HCT116 (cell line): ENCODE measurements at regions not wholly inside any gene's neighbourhood (a gene's known extent, or its start where the extent isn't known, plus 50 kb on each side); places are given as distances from the start of the nearest gene placed in this dataset.

Experiments
- ATAC-seq: fragments of 200-7000 bp; cut with Tn5 transposase; 2 replicates; pipeline ENCODE4 v1.9.1; 2020; ENCODE audit warnings: mild to moderate bottlenecking, moderate library complexity
- BruUV-seq: library from RNA; stranded (reverse); fragments of 400-500 nt; replicated peaks from 2 replicates; lab custom pipeline; 2021; lab: Mats Ljungman, UMichigan
- CTCF ChIA-PET: fragments of 300-600 bp; sonication (Branson Sonifier 250); formaldehyde crosslinking; loops from one replicate; lab custom pipeline; 2021; ENCODE audit warnings: antibody characterized with exemption; lab: Charles Lee
- POLR2A ChIA-PET: fragments of 300-600, 350-600 bp; sonication (Branson Sonifier 250); formaldehyde crosslinking; loops from one replicate; lab custom pipeline; 2021; ENCODE audit warnings: antibody characterized with exemption; lab: Charles Lee
- RAD21 ChIA-PET, 2 experiments: fragments of 300-600 bp; sonication (Branson Sonifier 250); formaldehyde crosslinking; loops; one replicate each; lab custom pipeline; 2023; ENCODE audit warnings: low total read pairs in 2 of 2; ENCODE audit not compliant: uncharacterized antibody in 2 of 2, unreplicated experiment in 2 of 2, low non-redundant PET in 1 of 2; lab: Charles Lee
- DNase-seq: peaks from one replicate; pipeline ENCODE4 v3.0.0-alpha.2; 2010; ENCODE audit warnings: low read depth, low spot score
- H2AFZ ChIP-seq: fragments of 200-600 bp; shearing (Covaris generic), sonication (generic); 2 replicates; pipeline ENCODE4 v1.6.1; 2017; ENCODE audit warnings: low read depth, mixed run types, mixed read lengths, antibody characterized with exemption, low read length; ENCODE audit not compliant: poor library complexity, severe bottlenecking
- H3K27ac ChIP-seq: 2 replicates; pipeline ENCODE4 v1.5.1; 2012; ENCODE audit warnings: low read depth, low read length
- H3K27me3 ChIP-seq: fragments of 200-600 bp; sonication (generic); 2 replicates; pipeline ENCODE4 v1.6.1; 2016; ENCODE audit warnings: mixed run types, low read length, mixed read lengths; ENCODE audit not compliant: insufficient read depth
- H3K36me3 ChIP-seq, 2 experiments: fragments of 200-500 bp in 1 of 2; fragments of 200-600 bp in 1 of 2; sonication (Bioruptor generic) in 1 of 2; sonication (generic) in 1 of 2; 2 replicates each; pipeline versions ENCODE4 v1.5.1 to v1.6.1; 2014 to 2016; ENCODE audit warnings: low read length in 2 of 2, inconsistent platforms in 1 of 2, mixed read lengths in 1 of 2, mixed run types in 1 of 2; ENCODE audit not compliant: insufficient read depth in 2 of 2, control insufficient read depth in 1 of 2
- H3K4me1 ChIP-seq, 2 experiments: fragments of 200-600 bp in 1 of 2; sonication (generic) in 1 of 2; 2 replicates each; pipeline versions ENCODE4 v1.5.1 to v1.6.1; 2012 to 2017; ENCODE audit warnings: low read length in 2 of 2, inconsistent platforms in 1 of 2, mild to moderate bottlenecking in 1 of 2, mixed read lengths in 1 of 2, mixed run types in 1 of 2, moderate library complexity in 1 of 2; ENCODE audit not compliant: insufficient read depth in 2 of 2, control insufficient read depth in 1 of 2
- H3K4me2 ChIP-seq: fragments of 200-600 bp; sonication (generic); 2 replicates; pipeline ENCODE4 v1.6.1; 2017; ENCODE audit warnings: mixed run types, low read length, mixed read lengths
- H3K4me3 ChIP-seq, 2 experiments: fragments of 200-600 bp in 1 of 2; sonication (generic) in 1 of 2; replicated peaks in 1 of 2; 2 replicates each; pipeline ENCODE4 v1.5.1; 2011 to 2016; ENCODE audit warnings: low read length in 2 of 2, control low read depth in 1 of 2, low read depth in 1 of 2, mild to moderate bottlenecking in 1 of 2, mixed read lengths in 1 of 2, mixed run types in 1 of 2
- H3K79me2 ChIP-seq: fragments of 200-600 bp; sonication (generic); 2 replicates; pipeline ENCODE4 v1.6.1; 2017; ENCODE audit warnings: mild to moderate bottlenecking, mixed run types, low read length, moderate library complexity, mixed read lengths; ENCODE audit not compliant: insufficient read depth
- H3K9ac ChIP-seq: fragments of 200-600 bp; sonication (generic); 2 replicates; pipeline ENCODE4 v1.6.1; 2016; ENCODE audit warnings: low read length, mixed read lengths
- H3K9me2 ChIP-seq: fragments of 200-600 bp; sonication (generic), shearing (Covaris generic); 2 replicates; pipeline ENCODE4 v1.6.1; 2017; ENCODE audit warnings: mixed run types, mild to moderate bottlenecking, moderate library complexity; ENCODE audit not compliant: insufficient read depth
- H3K9me3 ChIP-seq, 2 experiments: fragments of 200-500 bp in 1 of 2; fragments of 200-600 bp in 1 of 2; sonication (Bioruptor generic) in 1 of 2; sonication (generic) in 1 of 2; 2 replicates each; pipeline ENCODE4 v1.6.1; 2014 to 2017; ENCODE audit warnings: low read length in 2 of 2, mixed read lengths in 2 of 2, inconsistent platforms in 1 of 2, low read depth in 1 of 2, mild to moderate bottlenecking in 1 of 2, mixed run types in 1 of 2, moderate library complexity in 1 of 2; ENCODE audit not compliant: control insufficient read depth in 1 of 2, insufficient read depth in 1 of 2
- H4K20me1 ChIP-seq: fragments of 200-600 bp; sonication (generic), shearing (Covaris generic); 2 replicates; pipeline ENCODE4 v1.6.1; 2017; ENCODE audit warnings: mixed run types, mild to moderate bottlenecking, moderate library complexity; ENCODE audit not compliant: insufficient read depth
- ATF3 ChIP-seq: IDR thresholded peaks from 2 replicates; pipeline ENCODE4 v1.6.1; 2012
- CEBPB ChIP-seq: IDR thresholded peaks from 2 replicates; pipeline ENCODE4 v1.6.1; 2012; ENCODE audit warnings: low read depth
- EGR1 ChIP-seq: IDR thresholded peaks from 2 replicates; pipeline ENCODE4 v1.6.1; 2012; ENCODE audit warnings: low read depth
- ELF1 ChIP-seq: IDR thresholded peaks from 2 replicates; pipeline ENCODE4 v1.6.1; 2012; ENCODE audit warnings: low read depth, borderline replicate concordance
- EZH2 ChIP-seq: fragments of 200-600 bp; sonication (generic); IDR thresholded peaks from 2 replicates; pipeline ENCODE4 v1.6.1; 2017; ENCODE audit warnings: antibody characterized with exemption, mixed run types
- EZH2phosphoT487 ChIP-seq: fragments of 200-600 bp; IDR thresholded peaks from 2 replicates; pipeline ENCODE4 v1.6.1; 2018; ENCODE audit warnings: antibody characterized with exemption, borderline replicate concordance
- FOSL1 ChIP-seq: IDR thresholded peaks from 2 replicates; pipeline ENCODE4 v1.6.1; 2012; ENCODE audit warnings: low read depth
- POLR2A ChIP-seq: IDR thresholded peaks from 2 replicates; pipeline ENCODE4 v1.7.0; 2011; ENCODE audit warnings: borderline replicate concordance; ENCODE audit not compliant: insufficient read depth, insufficient read length; ENCODE audit errors: extremely low read depth
- POLR2AphosphoS5 ChIP-seq: IDR thresholded peaks from 2 replicates; pipeline ENCODE4 v1.6.1; 2011; ENCODE audit warnings: mild to moderate bottlenecking, low read depth, low read length, moderate library complexity
- SIN3A ChIP-seq: IDR thresholded peaks from 2 replicates; pipeline ENCODE4 v1.6.1; 2012; ENCODE audit warnings: low read depth
- SRF ChIP-seq: IDR thresholded peaks from 2 replicates; pipeline ENCODE4 v1.6.1; 2012; ENCODE audit warnings: low read depth
- YY1 ChIP-seq: IDR thresholded peaks from 2 replicates; pipeline ENCODE4 v1.6.1; 2011; ENCODE audit warnings: low read length, low read depth, moderate library complexity, mild to moderate bottlenecking; ENCODE audit not compliant: insufficient replicate concordance; ENCODE audit errors: extremely low read depth
- ZBTB33 ChIP-seq: IDR thresholded peaks from 2 replicates; pipeline ENCODE4 v1.6.1; 2011; ENCODE audit warnings: mild to moderate bottlenecking, low read length, moderate library complexity; ENCODE audit not compliant: insufficient replicate concordance; ENCODE audit errors: extremely low read depth
- ZNF274 ChIP-seq: fragments of 200-500 bp; sonication (Bioruptor generic); IDR thresholded peaks from 2 replicates; pipeline ENCODE4 v1.6.1; 2014; ENCODE audit warnings: mild to moderate bottlenecking, low read depth, low read length, inconsistent platforms
- intact Hi-C: fragments of 100-400 bp; cut with micrococcal nuclease; formaldehyde crosslinking; loops from 2 replicates; pipeline ENCODE4 v1.10.0; 2022

GRCh38 chr14:54136894-54137613, 180.4 kb upstream of the BMP4 start:
- no peak overlapping the region for H3K4me3 ChIP-seq
- H4K20me1 ChIP-seq: no peaks in the 10 kb centered on the region
- no peak overlapping the region for H3K27ac ChIP-seq
- BruUV-seq: no TSS peak
- H3K9me3 ChIP-seq: no peaks in the 10 kb centered on the region
- H3K79me2 ChIP-seq: no peaks in the 10 kb centered on the region
- TF ChIP-seq ELF1: no peak
- TF ChIP-seq, all 23 proteins: peak for 0
- Histone ChIP-seq H3K9ac (no peak overlapping the region), H3K36me3 (no peaks in the 10 kb centered on the region), H3K4me2 (no peak overlapping the region), H2AFZ (no peak overlapping the region), H3K4me1 (no peaks in the 10 kb centered on the region), H3K27me3 (no peaks in the 10 kb centered on the region), H3K9me2 (no peaks in the 10 kb centered on the region)
- intact Hi-C loops: no loop called here
- ChIA-PET RAD21 (no interaction called here), CTCF (interaction anchor here (0.7 kb wide), 1 partner anchor 180 kb away, joined by 3 read pairs; no protein-coding TSS in a partner anchor), POLR2A (no interaction called here)
- ATAC-seq: no peak
- no peak for DNase-seq

GRCh38 chr14:54137614-54137961, 181.0 kb upstream of the BMP4 start:
- POLR2A ChIA-PET: no interaction called here
- TF ChIP-seq ATF3 (no peak), POLR2A (no peak), YY1 (no peak), CEBPB (no peak), EZH2phosphoT487 (no peak), POLR2AphosphoS5 (no peak), SRF (no peak), ZNF274 (no peak), ZBTB33 (no peak), EGR1 (no peak), SIN3A (no peak), EZH2 (no peak), ELF1 (no peak), FOSL1 (no peak)
- no peak overlapping the region for H3K4me3 ChIP-seq
- no peak overlapping the region for H3K9ac ChIP-seq
- BruUV-seq: no TSS peak
- H3K9me3 ChIP-seq: no peaks in the 10 kb centered on the region
- H3K4me1 ChIP-seq: no peaks in the 10 kb centered on the region
- H3K36me3 ChIP-seq: no peaks in the 10 kb centered on the region
- no peak for DNase-seq
- H4K20me1 ChIP-seq: no peaks in the 10 kb centered on the region
- ATAC-seq: no peak
- CTCF ChIA-PET: interaction anchor here (0.7 kb wide), 1 partner anchor 181 kb away, joined by 3 read pairs; no protein-coding TSS in a partner anchor
- no peak overlapping the region for H2AFZ ChIP-seq
- H3K27ac ChIP-seq: no peak overlapping the region
- no peaks in the 10 kb centered on the region for H3K9me2 ChIP-seq
- RAD21 ChIA-PET: no interaction called here
- H3K79me2 ChIP-seq: no peaks in the 10 kb centered on the region
- H3K27me3 ChIP-seq: no peaks in the 10 kb centered on the region
- intact Hi-C loops: no loop called here
- H3K4me2 ChIP-seq: no peak overlapping the region
